Lung (tissue), 11 donors: ENCODE measurements at regions not wholly inside any gene's neighbourhood (a gene's known extent, or its start where the extent isn't known, plus 50 kb on each side); places are given as distances from the start of the nearest gene placed in this dataset.

ENCODE experiments used
- ATAC-seq: fragments of 200-7000 bp; cut with Tn5 transposase; one replicate; pipeline ENCODE4 v1.9.1; 2020; ENCODE audit warnings: moderate number of reproducible peaks; ENCODE audit not compliant: insufficient read depth, low FRiP score
- DNase-seq, 3 donors: peaks; one replicate each; pipeline ENCODE4 v3.0.0-alpha.2; 2013 to 2017
- H3K27ac ChIP-seq, 2 donors: one replicate each; pipeline ENCODE4 v1.5.1; 2013; ENCODE audit warnings: mild to moderate bottlenecking in 2 of 2, moderate library complexity in 2 of 2, control low read depth in 1 of 2, inconsistent platforms in 1 of 2, low read depth in 1 of 2, low read length in 1 of 2
- H3K27me3 ChIP-seq, 3 donors: one replicate each; pipeline ENCODE4 v1.5.1; 2013; ENCODE audit warnings: low read length in 2 of 3; ENCODE audit not compliant: control insufficient read depth in 3 of 3, insufficient read depth in 3 of 3
- H3K36me3 ChIP-seq, 4 donors: one replicate each; pipeline ENCODE4 v1.5.1; 2013; ENCODE audit warnings: low read length in 4 of 4, mild to moderate bottlenecking in 1 of 4, moderate library complexity in 1 of 4; ENCODE audit not compliant: control insufficient read depth in 4 of 4, insufficient read depth in 4 of 4
- H3K4me1 ChIP-seq, 5 donors: one replicate each; pipeline ENCODE4 v1.5.1; 2013; ENCODE audit warnings: low read length in 5 of 5, mild to moderate bottlenecking in 2 of 5, moderate library complexity in 1 of 5; ENCODE audit not compliant: control insufficient read depth in 5 of 5, insufficient read depth in 5 of 5
- H3K4me3 ChIP-seq: one replicate; pipeline ENCODE4 v1.5.1; 2013; ENCODE audit warnings: mild to moderate bottlenecking, control low read depth, moderate library complexity
- H3K9ac ChIP-seq, 2 donors: one replicate each; pipeline ENCODE4 v1.5.1; 2013; ENCODE audit warnings: low read length in 2 of 2, control low read depth in 1 of 2; ENCODE audit not compliant: insufficient read depth in 1 of 2
- H3K9me3 ChIP-seq, 4 donors: one replicate each; pipeline ENCODE4 v1.5.1; 2013; ENCODE audit warnings: low read length in 3 of 4, mild to moderate bottlenecking in 1 of 4, moderate library complexity in 1 of 4; ENCODE audit not compliant: control insufficient read depth in 4 of 4, insufficient read depth in 3 of 4
- CTCF ChIP-seq: IDR thresholded peaks from 2 replicates; pipeline ENCODE4 v1.5.1; 2012; ENCODE audit warnings: mild to moderate bottlenecking; ENCODE audit errors: control extremely low read depth, extremely low read depth
- WGBS, 2 donors: extraction: QIAGEN DNeasy Blood & Tissue Kit; methylation state at CpG; one replicate each; pipeline ENCODE4 v1.1.7; 2013; 5-methylcytosine and 5-hydroxymethylcytosine counted together
- donor health status: control.
- donor health status: control.
- donor health status: Bipolar disorder and iron deficiency.
- donor health status: healthy.
- donor health status: DM: yes; HTN: yes; CAD: no.

- TF ChIP-seq CTCF: no peak
- Histone ChIP-seq H3K9ac (no peak overlapping the region), H3K27me3 (no peaks in the 10 kb centered on the region), H3K4me3 (no peak overlapping the region), H3K27ac (no peak overlapping the region), H3K9me3 (peaks cover 0 to 7% (median 0%) of the 10 kb centered on the region in 4 donors), H3K36me3 (no peaks in the 10 kb centered on the region), H3K4me1 (no peaks in the 10 kb centered on the region)
- 92 to 94% methylated on average over 28 of the region's 28 CpGs for WGBS, 2 donors
- DNase-seq: no peak
- no peak for ATAC-seq
Measured at GRCh38 chr6:95519228-95520037, 57.9 kb upstream of the MANEA start.

DNA sequence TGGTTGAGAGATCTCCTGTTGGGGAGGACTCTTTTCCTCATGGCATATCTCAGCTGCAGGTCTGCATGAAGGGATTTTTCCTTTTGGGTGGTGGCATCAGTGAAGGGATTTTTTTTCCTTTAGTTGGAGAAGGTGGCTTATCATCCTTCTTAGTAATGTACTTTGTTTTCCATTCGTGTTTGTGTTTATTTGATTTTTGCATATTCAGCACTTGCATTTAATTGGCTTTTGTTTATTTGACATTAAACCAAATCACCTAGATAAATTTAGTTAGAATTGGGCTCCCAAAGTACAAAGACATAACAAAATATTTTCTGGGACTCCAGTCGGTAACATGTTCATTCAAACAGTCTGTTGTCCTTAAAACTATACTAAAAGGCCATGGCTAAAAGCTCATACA is 56.2 kb upstream of the MANEA start:
- ATAC-seq: no peak
- Histone ChIP-seq H3K9me3 (peaks cover 0 to 7% (median 0%) of the 10 kb centered on the region in 4 donors), H3K27me3 (no peaks in the 10 kb centered on the region), H3K27ac (no peak overlapping the region), H3K4me1 (no peaks in the 10 kb centered on the region), H3K9ac (no peak overlapping the region), H3K36me3 (no peaks in the 10 kb centered on the region), H3K4me3 (no peak overlapping the region)
- TF ChIP-seq CTCF: no peak
- no peak for DNase-seq
- WGBS, 2 donors: 57 to 71% methylated on average over 2 of the region's 2 CpGs
